GM13977 (cell line): ENCODE measurements at regions not wholly inside any gene's neighbourhood (a gene's known extent, or its start where the extent isn't known, plus 50 kb on each side); places are given as distances from the start of the nearest gene placed in this dataset.

Experiments
- DNase-seq: peaks from one replicate; pipeline ENCODE4 v3.0.0; 2012; ENCODE audit warnings: low spot score
- in situ Hi-C: fragments of 300-500 bp; cut with MboI; formaldehyde crosslinking; loops from one replicate; pipeline ENCODE4 v1.12.0; 2022; ENCODE audit warnings: low sequenced_read_pairs, low pct_unique_long_range_greater_than_20kb, mixed read lengths, inconsistent platforms; ENCODE audit not compliant: unreplicated experiment
- TF ChIP-seq, protein P1 (sequence below): IDR thresholded peaks from 2 replicates; pipeline ENCODE4 v1.5.1; 2012; ENCODE audit warnings: mild to moderate bottlenecking, control low read depth; ENCODE audit not compliant: insufficient read depth; ENCODE audit errors: extremely low read depth, missing control alignments

- DNase-seq, result no peak
- in situ Hi-C loops, result no loop called here
- TF ChIP-seq, protein P1, sequence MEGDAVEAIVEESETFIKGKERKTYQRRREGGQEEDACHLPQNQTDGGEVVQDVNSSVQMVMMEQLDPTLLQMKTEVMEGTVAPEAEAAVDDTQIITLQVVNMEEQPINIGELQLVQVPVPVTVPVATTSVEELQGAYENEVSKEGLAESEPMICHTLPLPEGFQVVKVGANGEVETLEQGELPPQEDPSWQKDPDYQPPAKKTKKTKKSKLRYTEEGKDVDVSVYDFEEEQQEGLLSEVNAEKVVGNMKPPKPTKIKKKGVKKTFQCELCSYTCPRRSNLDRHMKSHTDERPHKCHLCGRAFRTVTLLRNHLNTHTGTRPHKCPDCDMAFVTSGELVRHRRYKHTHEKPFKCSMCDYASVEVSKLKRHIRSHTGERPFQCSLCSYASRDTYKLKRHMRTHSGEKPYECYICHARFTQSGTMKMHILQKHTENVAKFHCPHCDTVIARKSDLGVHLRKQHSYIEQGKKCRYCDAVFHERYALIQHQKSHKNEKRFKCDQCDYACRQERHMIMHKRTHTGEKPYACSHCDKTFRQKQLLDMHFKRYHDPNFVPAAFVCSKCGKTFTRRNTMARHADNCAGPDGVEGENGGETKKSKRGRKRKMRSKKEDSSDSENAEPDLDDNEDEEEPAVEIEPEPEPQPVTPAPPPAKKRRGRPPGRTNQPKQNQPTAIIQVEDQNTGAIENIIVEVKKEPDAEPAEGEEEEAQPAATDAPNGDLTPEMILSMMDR, result no peak
Measured at GRCh38 chr4:127155555-127155954, 477.2 kb upstream of the INTU start.

DNA sequence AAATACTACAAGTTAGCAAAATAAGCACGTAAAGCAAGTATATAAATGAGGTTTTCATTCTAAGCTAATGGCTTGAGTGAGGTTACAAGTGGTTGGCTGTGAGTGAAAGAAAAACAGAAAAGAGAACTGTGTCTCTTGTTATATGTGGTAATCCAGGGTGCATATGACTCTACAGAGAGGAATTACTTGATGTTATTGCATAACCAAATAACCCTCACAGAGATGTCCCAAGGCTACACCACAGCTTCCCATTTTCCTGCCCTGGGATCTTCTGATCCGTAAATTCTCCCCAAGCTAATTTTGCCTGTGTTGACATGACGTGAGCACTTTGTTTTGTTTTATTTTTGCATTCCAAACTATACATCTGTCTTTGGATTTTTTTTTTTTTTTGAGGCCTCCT, 470.0 kb upstream of the INTU start:
- in situ Hi-C loops, result no loop called here
- no peak for DNase-seq

DNA sequence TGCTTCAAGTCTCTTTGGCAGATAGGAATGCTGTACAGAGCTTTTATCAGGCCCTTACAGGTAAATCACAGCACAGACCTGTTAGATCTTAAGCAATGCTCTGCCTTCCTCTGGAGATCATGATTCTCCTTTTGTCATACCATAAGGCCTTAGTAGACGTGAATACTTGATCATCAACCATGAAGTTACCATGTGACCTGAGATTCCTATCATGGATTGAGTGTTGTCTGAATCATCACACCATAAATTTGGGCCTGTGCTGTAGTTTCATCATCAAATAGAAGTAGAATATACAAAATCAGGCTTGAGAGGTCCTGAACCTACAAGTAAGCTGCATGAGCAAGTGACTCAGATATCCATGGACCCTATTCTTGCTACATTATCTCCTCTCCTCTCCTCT, 466.8 kb upstream of the INTU start:
- no peak for DNase-seq
- in situ Hi-C loops, result no loop called here
- TF ChIP-seq, protein P1, result no peak

More for the DNA sequence above, 470.0 kb upstream of the INTU start:
- TF ChIP-seq, protein P1, result no peak

DNA sequence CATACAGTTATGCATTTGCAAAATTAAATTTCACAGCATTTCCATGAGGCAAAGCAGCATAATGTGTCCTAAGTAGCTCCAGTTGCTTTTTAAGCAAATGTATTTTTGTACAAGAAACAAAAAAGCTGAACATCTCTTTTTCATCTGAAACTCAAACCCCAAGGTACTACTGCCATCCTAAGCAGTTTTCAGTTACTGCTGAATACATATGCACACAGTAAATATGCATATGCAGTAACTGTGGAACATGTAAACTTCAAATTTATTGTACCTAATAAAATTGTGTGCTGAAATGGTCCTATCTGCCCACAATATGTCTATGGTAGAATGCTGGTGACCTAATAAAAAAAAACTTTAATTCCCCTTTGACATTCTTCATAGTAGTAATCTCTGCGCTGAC, 458.6 kb upstream of the INTU start:
- DNase-seq, result no peak
- in situ Hi-C loops, result no loop called here
- TF ChIP-seq, protein P1, result no peak

- in situ Hi-C loops, result no loop called here
Measured at GRCh38 chr4:127174616-127175015, 458.1 kb upstream of the INTU start.

GRCh38 chr4:127179256-127180087, 453.3 kb upstream of the INTU start:
- TF ChIP-seq, protein P1, result no peak
- in situ Hi-C loops, result no loop called here
- DNase-seq, result no peak

More at GRCh38 chr4:127174616-127175015, 458.1 kb upstream of the INTU start:
- TF ChIP-seq, protein P1, result no peak
- DNase-seq, result no peak
